ENCODE measurements at regions not wholly inside any gene's neighbourhood (a gene's known extent, or its start where the extent isn't known, plus 50 kb on each side); places are given as distances from the start of the nearest gene placed in this dataset.
A peak's percentile ranks its signal among the peaks of the same experiment; 100 is the strongest.
"Not testable (repeated sequence)": the region's sequence is repeated elsewhere in the genome, so short reads cannot be mapped to it uniquely, and the experiment has no call there.

DNA sequence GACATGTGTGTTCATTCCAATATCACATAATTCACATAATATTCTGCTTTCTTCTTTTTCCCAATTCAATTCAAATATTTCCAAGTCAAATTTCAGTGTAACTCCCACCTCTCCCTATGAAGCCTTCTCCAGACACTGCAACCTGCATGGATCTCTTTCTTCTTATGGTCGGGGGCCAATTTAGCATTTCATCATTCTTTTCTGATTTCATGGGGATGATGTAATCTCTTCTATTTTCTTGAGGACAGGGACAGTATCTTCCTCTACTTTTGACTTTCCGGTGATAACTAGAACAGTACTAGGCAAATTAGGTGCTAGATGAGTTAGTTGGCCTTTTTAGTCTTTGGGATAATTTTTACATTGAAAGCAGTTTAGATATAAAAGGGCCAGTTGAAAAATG lies 92.7 kb downstream of the CARTPT start:
- intact Hi-C loops (cut with DNase I) = no loop called here
- no peak for DNase-seq (ENCODE audit: low spot score)

DNA sequence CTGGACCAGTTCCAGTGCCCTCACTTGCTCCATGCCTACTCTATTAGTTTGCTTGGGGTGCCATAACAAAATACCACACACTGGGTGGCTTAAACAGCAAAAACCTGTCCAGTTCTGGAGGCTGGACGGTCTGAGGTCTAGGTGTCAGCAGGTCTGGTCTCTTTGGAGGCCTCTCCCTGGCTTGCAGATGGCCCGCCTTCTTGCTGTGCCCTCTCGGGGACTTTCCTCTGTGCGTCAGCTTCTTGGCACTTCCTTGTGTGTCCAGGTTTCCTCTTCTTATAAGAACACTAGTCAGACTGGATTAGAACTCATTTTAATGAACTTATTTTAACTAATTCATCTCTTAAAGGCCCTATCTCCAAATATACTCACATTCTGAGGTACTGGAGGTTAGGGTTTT lies 97.2 kb downstream of the CARTPT start:
- no peak for DNase-seq (ENCODE audit: low spot score)
- intact Hi-C loops (cut with DNase I) = no loop called here

DNA sequence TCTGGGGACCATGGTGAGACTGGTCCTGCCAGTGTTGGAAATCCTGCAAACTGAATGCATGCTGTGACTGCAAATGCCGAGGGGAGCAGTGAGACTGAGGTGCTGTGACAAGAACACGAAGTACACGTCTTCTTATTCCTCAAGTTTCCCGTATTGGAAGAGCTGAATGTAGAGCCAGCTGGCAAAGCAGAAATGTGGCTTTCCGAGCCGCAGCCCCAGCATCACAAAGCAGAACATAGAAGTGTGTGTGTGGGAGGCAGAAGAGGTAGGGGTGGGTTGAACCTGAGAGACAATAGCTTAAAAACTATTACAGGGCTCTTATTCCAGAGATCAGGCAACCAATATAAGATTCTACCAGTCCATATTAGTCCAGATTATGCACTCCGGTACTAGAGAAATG lies 98.8 kb downstream of the CARTPT start:
- intact Hi-C loops (cut with DNase I) = no loop called here
- no peak for DNase-seq (ENCODE audit: low spot score)

DNA sequence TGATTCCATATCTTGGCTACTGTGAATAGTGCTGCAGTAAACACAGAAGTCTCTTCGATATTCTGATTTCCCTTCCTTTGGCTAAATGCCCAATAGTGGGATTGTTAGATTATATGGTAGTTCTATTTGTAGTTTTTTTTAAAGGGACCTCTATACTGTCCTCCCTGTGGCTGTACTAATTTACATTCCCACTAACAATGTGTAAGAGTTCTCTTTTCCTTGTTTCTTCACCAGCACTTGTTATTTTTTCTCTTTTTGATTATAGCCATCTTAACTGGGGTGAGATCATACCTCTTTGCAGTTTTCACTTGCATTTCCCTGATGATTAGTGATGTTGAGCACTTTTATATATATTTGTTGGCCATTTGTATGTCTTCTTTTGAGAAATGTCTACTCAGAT lies 102.0 kb downstream of the CARTPT start:
- intact Hi-C loops (cut with DNase I) = no loop called here

DNA sequence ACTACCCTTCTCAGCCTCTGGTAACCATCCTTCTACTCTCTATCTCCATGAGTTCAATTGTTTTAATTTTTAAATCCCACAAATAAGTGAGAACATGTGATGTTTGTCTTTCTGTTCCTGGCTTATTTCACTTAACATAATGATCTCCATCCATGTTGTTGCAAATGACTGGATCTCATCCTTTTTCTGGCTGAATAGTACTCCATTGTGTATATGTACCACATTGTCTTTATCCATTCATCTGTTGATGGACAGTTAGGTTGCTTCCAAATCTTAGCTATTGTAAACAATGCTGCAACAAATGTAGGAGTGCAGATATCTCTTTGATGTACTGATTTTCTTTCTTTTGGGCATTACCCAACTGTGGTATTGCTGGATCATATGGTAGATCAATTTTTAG lies 103.0 kb downstream of the CARTPT start:
- DNase-seq (ENCODE audit: low spot score); intact Hi-C loops (cut with DNase I): not testable (repeated sequence)

More for the DNA sequence above, 102.0 kb downstream of the CARTPT start:
- no peak for DNase-seq (ENCODE audit: low spot score)

DNA sequence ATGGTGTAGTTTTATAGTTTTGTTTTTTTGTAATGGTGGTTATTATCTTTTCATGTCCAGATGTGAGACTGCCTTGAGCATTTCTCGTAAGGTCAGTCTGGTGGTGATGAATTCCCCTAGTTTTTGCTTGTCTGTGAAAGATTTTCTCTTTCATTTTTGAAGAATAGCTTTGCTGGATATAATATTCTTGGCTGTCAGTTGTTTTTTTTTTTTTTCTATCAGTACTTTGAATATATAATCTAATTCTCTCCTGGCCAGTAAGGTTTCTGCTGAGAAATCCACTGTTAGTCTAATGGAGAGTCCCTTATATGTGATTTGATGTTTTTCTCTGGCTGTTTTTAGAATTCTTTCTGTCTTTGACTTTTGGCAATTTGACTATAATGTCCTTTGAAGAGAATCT lies 106.9 kb downstream of the CARTPT start:
- no peak for DNase-seq (ENCODE audit: low spot score)
- intact Hi-C loops (cut with DNase I) = no loop called here

DNA sequence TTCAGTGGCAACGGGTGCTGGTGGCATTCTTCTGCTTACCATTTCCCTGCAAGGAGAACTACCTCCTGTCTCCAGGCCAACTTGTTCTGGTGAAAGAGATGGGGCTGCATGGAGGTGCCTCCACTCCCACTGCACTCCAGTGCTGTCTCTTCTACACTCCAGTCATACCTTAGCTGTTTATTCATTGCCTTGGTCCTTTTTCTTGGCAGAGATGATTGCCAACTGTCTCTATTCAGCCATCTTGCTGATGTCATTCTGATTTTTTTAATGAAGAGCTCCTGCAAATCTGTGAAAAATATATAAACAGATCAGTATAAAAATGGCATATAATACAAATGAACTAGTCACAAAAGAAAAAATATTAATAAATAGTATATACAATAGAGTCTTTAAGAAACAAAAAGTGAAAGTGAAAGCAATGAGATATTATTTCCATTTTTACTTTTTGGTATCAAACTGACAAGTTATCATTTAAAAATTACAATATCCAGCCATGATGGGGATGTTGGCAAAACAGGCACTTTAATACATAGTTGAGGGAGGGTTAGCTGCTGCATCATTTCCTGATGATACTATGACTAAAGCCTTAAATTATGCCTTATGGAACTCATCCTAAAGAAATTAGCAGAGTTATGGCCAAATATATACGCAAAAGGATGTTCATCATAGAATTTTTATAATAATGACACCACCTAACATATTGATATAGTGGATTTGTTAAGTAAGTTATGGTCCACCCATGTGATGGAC lies 109.4 kb downstream of the CARTPT start:
- no peak for DNase-seq (ENCODE audit: low spot score)
- intact Hi-C loops (cut with DNase I) = no loop called here

DNA sequence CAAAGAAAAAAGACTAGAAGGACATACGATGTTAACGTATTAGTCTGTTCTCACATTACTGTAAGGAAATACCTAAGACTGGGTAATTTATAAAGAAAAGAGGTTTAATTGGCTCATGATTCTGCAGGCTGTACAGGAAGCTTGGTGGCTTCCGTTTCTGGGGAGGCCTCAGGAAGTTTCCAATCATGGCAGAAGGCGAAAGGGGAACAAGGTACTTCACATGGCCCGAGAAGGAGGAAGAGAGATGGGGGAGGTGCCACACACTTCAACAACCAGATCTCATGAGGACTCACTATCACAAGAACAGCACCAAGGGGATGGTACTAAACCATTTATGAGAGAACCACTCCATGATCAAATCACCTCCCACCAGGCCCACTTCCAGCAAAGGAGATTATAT lies 110.1 kb downstream of the CARTPT start:
- DNase-seq (ENCODE audit: low spot score) = no peak
- intact Hi-C loops (cut with DNase I) = no loop called here

DNA sequence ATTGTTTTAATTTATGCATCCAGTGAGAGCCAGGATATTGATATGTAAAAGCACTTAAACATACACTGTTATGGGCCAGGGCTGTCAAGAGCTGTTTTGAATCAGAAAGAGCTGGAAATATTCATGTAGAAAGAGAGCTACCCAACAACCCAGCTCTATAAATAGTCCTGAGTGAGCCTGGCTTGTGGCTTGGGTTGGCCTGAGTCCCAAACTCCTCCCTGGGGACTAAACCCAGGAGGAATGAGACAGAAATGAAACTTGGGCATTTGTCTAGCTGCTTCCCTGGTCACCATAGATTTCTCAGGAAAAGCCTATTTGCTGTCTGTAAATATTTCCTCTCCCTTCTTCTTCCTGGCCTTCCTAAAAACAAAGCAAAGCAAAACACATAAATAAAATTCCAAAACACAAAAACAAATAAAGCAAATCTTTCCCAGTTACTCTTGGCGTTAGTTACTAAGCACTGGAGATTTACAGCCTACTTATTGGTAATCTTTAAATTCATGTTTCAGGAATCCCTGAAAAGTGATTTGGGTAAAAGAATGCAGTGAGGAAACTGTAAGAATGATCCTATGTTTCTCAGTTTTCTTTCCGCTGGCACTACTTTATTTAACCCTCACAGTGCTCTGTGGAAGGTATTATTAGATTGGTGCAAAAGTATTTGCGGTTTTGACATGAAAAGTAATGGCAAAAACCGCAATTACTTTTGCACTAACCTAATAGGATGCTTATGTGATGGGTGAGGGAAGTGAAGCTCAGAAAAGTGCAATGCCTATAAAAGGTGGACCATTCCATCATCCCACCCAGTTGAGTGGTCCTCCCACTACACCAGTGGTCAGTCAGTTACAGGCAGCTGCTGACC lies 111.8 kb downstream of the CARTPT start:
- intact Hi-C loops (cut with DNase I) = no loop called here
- peak; percentile 91 for DNase-seq (ENCODE audit: low spot score)

DNA sequence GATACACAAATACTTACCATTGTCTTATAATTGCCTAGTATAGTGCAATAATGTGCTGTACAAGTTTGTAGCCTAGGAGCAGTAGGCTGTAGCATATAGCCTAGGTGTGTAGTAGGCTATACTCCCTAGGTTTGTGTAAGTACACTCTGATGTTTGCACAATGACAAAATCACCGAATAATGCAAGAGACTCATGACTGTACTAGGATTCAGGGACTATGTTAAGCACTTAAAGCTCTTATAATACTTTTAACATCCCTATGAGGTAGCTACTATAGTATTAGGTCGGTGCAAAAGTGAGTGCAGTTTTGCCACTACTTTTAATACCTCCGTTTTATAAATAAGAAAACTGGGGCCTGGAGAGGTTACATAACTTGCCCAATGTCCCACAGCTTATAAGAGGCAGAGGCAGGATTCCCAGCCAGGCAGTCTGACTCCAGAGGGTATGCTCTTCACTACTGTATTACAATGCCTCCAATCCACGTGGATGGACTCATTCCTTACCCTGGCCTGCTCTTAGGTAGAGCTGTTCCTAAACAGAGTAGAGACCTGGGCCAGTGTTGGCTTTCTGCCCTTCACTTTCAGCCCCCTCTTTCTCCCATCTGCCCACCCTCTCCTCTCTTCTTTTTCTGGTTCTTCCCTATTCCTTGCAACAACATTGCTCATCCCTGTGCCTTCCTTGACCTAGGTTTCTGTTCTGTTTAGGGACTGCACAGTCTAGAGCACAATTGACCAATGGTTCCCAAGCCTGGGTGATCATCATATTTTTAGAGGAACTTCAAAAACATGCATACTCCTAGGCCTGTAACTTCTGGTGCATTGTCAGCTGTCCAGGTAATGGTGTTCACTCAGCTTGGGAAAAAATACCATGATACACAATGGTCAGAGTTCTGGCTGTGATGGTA lies 114.0 kb downstream of the CARTPT start:
- no peak for DNase-seq (ENCODE audit: low spot score)
- intact Hi-C loops (cut with DNase I) = no loop called here

DNA sequence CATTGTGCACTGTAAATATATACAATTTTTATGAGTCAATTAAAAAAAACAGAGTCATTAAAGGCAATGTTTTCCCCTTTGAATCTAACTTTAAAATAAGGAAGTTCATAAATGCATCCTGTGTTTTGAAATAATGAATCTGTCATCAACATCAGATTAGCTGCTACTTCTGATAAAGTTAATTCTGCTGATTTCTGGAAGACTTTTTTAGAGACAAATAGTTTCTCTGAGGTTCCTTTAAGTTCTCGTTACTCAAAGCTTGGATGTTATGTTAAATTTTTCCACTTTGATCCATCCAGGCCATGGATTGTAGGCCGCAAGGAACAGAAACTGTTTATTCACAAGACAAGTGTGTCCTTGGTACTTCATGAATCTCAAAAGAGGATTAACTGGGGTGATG lies 115.5 kb downstream of the CARTPT start:
- intact Hi-C loops (cut with DNase I) = no loop called here
- DNase-seq (ENCODE audit: low spot score) = no peak

DNA sequence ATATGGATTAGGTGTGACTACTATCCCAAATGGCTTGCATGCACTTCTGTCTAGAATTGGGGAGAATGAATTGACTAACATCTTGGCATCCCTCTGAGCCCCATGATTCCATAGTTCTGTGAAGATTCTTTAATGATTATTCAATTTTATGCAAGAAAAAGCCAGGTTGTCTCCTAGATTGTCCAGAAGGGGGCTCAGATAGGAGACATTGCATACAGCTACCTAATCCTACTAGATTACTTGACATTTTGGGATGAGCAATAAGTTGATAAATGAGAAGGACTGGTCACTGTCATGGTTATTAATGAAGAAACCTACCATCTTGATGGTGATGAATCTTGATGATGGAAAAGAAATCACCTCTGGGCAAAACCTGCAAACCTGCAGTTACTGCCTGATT lies 117.0 kb downstream of the CARTPT start:
- intact Hi-C loops (cut with DNase I) = no loop called here
- DNase-seq (ENCODE audit: low spot score) = no peak

DNA sequence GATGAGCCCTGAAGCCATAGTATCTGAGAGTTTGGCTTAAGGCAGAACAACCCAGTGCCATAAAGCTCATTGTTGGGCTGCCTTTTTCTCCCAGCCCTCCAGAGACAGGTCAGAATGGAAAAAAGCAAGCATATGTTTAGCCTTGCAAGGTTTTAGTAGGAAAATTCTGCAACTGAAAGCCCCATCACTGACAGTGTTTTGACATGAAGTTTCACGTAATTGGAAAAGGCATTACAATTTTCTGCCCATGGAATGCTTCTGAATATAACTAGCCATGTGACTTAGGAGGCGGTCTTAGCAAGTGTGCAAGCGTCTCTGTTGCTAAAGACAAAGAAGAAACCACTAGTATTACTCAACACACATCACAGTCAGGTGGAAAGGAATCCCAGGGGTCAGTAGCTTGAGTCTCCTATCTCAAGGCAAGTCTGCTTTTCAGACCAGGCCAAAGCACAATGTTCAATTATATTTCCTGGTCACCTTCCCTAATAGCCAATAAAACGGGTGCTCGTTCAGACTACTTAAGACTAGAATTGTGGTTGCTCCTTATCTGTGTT lies 117.6 kb downstream of the CARTPT start:
- intact Hi-C loops (cut with DNase I) = no loop called here
- no peak for DNase-seq (ENCODE audit: low spot score)

DNA sequence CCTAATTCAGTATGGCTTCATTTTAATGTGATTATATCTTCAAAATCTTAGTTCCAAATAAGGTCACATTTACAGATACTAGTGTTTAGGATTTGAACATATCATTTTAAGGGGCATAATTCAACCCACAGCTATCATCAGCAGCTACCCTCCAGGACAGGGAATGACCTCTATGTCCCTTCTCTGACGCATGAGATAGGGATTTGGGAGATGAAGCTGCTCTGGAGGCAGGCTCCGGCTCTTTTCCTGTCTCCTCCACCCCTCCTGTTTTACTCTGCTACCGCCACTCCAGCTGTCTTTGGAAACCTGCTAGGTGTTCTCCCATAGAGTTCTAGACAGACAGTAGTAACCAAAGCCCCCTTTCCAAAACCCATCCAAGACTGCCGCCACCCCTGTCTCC lies 119.2 kb downstream of the CARTPT start:
- intact Hi-C loops (cut with DNase I) = no loop called here
- DNase-seq (ENCODE audit: low spot score) = no peak

DNA sequence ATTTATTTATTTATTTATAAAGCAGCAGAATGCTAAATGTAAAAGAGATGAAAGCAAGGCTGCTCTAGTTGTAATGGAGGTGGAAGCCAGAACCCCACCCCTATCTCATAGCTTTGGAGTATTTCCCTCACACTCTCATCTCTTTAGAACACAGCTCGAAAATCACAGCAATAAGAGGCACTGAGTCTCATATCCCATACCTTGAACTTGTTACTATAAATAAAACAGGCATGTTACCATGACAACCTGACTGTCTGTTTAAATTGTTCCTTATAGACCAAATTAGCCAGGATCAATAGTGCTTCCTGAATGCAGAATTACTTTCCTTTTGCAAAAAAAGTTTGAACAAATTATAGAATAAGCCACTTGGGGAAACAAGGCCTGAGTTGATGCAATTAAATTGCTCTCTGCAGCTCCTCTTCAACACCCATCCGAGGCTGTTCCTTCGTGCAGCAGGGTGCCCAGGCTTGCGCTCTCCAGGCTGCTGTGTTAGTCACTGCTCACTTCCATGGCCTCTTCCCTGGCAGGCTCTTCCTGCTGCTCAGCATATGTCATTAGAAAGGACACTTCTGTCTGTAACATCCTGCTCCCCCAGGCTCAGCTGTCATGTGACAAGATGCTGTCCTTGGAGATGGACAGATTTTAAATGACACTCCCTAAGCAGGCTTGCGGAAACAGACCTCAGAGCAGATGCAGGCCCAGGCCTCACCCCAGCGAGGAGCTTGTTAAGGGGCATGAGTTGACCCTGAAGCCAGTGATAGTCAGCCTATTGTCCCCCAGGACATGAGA lies 120.2 kb downstream of the CARTPT start:
- DNase-seq (ENCODE audit: low spot score) = no peak
- intact Hi-C loops (cut with DNase I) = no loop called here

DNA sequence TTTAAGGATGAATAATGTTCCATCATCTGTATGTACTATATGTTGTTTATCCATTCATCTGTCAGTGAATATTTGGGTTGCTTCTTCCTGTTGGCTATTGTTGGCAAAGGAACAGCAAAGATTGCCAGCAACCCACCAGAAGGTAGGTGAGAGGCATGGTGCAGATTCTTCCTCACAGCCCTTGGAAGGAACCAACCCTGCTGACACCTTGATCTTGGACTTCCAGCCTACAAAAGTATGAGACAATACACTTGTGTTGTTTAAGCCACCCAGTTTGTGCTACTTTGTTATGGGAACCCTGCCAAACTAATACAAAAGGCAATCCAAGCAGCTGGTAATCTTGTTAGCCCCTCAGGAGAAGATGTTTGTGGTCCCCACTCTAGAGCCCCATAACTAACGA lies 122.0 kb downstream of the CARTPT start:
- no peak for DNase-seq (ENCODE audit: low spot score)
- intact Hi-C loops (cut with DNase I) = no loop called here

DNA sequence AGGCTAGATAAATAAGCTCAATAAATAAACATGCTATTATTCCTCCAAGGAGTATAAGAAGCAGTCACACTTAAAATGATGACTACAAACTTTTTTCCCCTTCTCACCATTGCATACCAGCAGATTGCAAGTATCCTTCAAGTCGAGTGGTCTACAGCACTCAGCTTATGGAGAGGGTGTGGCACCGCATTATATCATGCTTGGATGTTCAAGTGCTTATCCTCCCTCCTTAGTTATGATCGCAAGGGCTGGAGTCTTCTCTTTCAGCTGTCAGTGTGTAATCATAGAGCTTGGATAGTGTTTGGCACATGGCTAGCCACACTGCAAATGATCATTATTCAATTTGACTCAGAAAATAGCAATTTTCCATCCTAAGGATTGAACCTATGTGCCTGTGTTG lies 124.0 kb downstream of the CARTPT start:
- DNase-seq (ENCODE audit: low spot score) = no peak
- intact Hi-C loops (cut with DNase I) = no loop called here

DNA sequence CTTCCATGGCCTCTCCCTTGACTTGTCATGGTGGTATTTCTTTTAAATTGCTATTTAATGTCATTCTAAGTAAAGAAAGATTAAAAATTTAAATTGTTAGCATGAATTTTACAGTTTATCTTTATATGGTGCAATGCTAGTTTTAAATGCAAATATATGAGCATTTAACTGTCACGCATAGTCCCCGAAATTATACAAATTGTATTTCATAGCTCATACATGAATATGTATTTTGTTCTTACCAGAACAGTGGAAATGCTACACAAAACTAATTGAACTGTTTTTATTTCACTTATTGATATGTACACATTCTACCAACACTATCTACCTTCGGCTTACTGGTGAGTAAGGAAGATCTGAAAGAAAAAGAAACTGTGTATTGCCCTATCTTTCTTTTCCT lies 125.8 kb downstream of the CARTPT start:
- intact Hi-C loops (cut with DNase I) = no loop called here
- DNase-seq (ENCODE audit: low spot score) = no peak

DNA sequence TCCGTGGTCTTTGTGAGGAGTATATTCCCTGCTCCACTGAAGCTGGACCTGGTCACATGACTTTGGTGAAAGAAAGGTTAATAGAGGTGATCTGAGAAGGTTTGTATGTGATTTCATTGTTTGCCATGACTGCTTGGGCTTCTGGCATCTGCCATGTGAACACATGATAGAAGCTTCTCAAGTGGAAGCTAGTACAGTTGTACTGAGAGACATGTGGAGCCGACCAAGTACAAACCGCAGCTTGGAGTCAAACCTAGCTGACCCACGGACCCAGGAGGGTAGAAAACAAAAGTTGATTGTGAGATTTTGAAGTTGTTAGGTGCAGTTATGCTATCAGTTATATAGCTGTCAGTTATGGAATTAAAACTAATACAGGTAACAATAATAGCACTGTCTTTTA lies 140.4 kb downstream of the CARTPT start:
- intact Hi-C loops (cut with DNase I) = no loop called here
- DNase-seq (ENCODE audit: low spot score) = no peak

Measured in posterior vena cava (tissue), 2 donors.